Lower leg skin (tissue), 3 donors: ENCODE measurements at regions not wholly inside any gene's neighbourhood (a gene's known extent, or its start where the extent isn't known, plus 50 kb on each side); places are given as distances from the start of the nearest gene placed in this dataset.

Experiments used
- POLR2A ChIP-seq, 2 donors: fragments of 450-650 bp; IDR thresholded peaks; one replicate each; pipeline ENCODE4 v1.6.1; 2016 to 2017; ENCODE audit warnings: antibody characterized with exemption in 2 of 2, mild to moderate bottlenecking in 1 of 2, moderate library complexity in 1 of 2
- TF ChIP-seq, protein P1 (sequence below), 3 donors: fragments of 450-650 bp; IDR thresholded peaks; one replicate each; pipeline ENCODE4 v1.5.1; 2016; ENCODE audit warnings: antibody characterized with exemption in 3 of 3, mild to moderate bottlenecking in 3 of 3, moderate library complexity in 2 of 3

DNA sequence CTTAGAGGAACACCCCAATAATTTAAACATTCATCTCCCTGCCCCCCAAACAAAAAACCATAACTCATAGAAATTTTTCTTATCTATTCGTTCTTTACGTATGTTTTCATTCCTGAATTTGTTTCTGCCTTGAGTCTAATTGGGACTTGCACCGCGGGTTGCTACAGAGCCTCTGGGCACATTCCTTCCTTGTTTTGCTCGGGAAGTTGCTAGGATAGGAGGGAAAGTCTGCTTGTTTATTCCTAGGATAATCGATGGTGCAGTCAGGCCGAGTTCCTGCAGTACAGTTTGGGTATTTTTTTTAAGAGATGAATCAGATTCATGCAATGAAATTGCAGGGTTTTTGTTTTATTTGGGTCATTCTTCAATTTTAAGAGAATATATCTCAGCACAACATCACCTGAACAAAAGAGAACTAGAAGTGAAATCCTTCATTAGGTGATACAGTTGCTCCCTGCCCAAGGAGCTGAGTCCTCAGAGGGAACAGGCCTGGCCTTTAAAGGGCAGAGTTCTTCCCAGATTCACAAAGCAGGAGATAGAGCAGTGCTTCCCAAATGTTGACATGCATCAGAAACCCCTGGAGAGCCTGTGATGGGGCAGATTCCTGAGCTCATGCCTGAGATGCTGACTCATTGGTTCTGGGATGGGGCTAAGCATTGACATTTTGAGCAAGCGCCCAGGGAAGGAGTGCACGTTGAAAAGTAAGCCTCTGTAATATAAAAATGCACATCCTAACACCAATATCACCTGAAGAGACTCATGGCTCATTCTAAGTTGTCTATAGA, 114.9 kb upstream of the FAM9B start:
- no peak for TF ChIP-seq POLR2A (IDR thresholded peaks at IDR 0.05)
- TF ChIP-seq, protein P1, sequence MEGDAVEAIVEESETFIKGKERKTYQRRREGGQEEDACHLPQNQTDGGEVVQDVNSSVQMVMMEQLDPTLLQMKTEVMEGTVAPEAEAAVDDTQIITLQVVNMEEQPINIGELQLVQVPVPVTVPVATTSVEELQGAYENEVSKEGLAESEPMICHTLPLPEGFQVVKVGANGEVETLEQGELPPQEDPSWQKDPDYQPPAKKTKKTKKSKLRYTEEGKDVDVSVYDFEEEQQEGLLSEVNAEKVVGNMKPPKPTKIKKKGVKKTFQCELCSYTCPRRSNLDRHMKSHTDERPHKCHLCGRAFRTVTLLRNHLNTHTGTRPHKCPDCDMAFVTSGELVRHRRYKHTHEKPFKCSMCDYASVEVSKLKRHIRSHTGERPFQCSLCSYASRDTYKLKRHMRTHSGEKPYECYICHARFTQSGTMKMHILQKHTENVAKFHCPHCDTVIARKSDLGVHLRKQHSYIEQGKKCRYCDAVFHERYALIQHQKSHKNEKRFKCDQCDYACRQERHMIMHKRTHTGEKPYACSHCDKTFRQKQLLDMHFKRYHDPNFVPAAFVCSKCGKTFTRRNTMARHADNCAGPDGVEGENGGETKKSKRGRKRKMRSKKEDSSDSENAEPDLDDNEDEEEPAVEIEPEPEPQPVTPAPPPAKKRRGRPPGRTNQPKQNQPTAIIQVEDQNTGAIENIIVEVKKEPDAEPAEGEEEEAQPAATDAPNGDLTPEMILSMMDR (IDR thresholded peaks at IDR 0.05) = no peak
